ENCODE measurements at regions not wholly inside any gene's neighbourhood (a gene's known extent, or its start where the extent isn't known, plus 50 kb on each side); places are given as distances from the start of the nearest gene placed in this dataset.
"Not testable (repeated sequence)": the region's sequence is repeated elsewhere in the genome, so short reads cannot be mapped to it uniquely, and the experiment has no call there.

DNA sequence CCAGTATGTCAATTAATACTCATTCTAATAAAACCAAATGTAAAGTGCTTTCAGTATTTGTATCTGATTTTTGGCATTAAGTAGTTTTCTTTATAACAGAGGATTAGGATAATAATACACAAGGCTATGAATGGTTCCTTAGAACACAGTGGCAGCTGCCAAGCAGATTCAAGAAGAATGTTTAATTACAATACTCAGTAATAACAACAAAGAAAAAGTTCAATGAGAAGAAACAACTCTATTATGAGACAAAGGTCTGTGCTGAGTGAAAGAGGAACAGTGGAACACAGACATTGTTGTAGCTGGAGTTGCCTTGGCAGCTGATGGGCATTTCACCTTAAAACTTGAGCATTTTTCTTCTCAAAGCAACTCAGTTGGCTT lies 502.6 kb upstream of the NR3C2 start:
- DNase-seq = no peak

DNA sequence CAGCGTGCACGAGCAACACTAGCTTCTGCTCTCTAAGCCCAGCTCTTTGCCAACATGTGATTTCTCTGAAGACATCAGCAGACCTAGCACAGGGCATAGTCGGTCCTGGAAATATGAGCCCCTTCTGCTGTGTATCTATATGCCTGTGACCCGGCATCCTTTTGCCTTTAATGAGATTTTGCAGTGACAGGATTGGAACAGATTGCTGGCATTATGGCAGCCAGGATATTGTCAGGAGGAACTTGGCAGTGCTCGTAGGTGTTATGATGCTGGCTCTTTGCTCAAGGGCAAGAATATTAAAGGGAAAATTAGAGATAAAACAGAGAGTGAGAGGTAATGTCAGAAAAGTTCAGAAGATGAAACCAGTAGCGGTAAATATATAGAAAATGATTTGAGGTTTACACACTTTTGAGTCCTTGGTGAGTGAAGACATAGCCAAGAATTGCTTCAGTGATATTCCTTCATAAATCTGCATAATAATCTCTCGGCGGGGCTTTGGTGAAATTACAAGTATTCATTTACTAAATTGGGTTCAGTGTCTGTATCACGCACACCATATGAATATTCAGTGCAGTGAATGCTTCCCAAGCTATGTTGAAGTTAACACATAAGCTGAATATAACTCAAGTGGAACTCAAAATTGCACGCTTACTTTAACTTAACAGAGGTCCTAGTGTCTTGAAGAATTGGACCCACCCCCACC lies 502.1 kb upstream of the NR3C2 start:
- no peak for DNase-seq

DNA sequence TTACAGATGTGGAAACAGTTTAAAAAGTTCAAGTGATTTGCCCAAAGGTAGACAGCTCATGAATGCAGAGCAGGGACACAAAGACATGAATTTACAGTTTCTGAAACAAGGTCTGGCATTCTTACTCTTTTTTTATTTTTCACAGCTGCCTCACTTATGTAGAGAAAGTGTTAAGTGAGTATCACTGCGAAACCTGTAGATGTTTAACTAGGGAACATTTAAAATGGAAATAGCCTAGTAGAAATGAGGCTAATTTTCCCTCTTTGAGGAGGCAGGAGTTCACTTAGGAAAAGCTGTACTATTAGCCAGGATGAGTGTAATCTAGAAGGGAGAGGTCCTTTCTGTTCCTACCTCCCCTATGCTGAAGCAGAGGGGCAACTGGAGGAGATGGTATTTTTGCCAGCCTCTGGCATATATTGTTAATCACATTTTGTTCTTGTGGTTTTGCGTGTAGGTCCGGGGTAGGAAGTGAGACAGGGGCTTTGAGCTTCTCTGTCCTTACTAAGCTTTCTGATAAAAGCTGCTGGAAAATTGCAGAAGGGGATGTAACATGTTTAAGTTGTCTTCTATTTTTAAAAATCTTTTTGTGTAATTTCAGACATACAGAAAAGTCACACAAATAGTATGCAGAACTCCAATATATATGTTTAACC lies 492.8 kb upstream of the NR3C2 start:
- no peak for DNase-seq

DNA sequence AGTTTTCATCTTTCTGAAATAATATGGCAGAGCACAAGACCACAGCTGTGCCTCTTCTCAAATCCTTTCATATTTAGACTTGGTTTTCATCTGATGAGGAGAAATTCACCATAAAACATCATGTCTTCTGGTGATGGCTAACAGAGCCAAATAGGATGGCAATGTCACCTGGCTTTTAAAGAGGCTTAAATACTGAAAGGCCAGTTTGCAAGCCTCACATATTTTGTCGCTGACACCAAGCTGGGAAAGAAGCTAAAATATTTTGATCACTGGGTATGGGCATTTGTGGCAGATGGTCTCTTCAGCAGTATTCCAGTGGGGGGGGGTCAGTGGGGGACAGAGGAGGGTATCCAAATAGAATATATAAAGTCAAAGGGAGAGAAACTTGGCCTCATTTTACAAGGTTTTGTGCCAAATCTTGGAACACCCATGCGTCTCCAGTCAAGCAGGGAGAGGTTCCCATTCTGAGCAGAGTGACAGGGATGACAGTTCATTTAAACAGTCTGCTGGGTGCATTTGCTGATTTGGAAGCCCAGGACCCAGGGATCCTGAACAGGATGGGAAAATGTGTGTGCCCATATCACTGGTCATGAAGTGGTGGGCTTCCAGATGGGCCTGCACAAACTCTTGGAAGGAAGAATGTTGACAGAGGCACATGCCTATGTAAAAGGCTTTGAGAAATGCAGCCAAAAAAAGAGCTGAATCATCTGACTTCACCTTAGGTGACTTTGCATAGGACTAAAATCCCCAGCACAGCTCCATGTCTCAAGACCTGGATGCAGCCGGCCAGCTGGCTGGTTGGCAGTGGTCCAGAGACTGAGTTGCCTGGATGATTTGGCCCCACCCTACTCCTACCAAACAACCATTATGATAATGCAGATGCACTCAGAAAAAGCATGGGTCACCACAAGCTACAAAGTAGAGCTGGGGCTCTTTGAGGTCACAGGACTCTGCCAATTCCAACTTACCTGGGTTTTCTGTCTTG lies 484.4 kb upstream of the NR3C2 start:
- DNase-seq = no peak

DNA sequence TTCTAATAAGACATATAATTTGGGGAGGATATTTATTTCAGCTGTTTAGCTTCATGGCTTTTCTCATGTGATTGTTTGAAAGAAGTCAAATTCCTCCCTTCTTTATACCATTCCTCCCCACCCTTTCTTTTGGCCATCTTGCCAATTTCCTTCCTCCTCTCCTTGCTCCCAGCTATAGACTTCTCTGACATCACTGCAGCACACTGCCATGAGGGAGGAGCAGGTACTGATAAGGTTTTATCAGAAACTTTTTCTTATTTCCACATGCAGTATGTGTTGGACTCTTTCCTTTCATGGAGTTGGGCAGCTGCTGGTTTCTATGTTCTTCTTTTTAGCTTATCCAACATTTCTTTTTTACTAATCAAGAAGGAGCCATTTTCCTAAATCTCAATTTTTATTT lies 481.7 kb upstream of the NR3C2 start:
- DNase-seq = no peak

DNA sequence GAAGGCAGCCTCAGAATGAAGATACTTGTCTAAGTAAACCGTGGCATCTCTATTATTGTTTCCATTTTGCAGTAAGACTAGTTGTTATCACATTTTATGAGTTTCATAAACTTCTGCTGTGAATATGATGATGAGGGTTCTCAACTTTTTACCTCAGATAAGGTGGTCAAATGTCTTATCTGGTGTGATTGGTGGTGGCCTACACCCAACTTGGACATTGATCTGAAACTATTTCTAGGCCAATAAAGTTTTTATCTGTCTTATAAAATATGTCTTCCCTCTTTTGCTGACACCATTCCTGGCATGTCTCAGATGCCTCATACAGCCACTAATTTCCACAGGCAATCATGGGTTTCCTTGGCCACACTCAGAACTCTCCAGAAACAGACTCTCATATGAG lies 480.3 kb upstream of the NR3C2 start:
- no peak for DNase-seq

DNA sequence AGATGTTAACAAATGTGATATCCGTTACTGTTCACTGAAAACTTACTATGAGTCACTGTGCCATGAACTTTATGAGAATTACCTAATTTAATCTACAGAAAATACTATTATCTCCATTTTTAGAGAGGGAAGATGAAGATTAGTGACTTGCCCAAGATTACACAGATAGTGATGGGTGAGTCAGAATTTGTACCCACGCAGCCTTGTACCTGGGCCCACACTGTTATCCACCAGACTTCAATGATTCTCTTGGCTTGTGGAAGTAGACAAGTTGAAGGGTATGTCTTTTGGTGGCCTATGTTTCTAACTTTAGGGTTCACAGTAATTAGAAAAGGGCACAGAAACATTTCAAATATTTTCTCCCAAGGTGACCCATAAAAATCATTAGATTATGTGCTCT lies 472.5 kb upstream of the NR3C2 start:
- no peak for DNase-seq

DNA sequence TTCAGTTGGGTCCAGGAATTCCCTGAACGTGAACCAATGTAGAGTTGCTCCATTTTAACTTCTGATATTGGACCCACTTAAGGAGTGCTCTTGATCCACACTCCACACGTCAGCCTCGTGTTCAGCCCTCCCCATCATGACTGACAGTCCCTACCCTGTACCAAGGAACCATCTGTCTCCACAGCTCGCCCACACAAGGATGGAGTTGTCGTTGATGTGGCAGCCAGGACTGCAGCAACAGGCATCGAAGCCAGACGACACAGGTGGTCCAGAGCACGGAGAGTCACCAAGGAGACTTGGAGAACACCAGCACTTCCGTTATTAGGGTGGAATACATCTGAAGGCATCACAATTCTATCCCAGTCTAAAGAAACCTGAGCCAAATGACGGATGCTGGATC lies 472.1 kb upstream of the NR3C2 start:
- DNase-seq = no peak

DNA sequence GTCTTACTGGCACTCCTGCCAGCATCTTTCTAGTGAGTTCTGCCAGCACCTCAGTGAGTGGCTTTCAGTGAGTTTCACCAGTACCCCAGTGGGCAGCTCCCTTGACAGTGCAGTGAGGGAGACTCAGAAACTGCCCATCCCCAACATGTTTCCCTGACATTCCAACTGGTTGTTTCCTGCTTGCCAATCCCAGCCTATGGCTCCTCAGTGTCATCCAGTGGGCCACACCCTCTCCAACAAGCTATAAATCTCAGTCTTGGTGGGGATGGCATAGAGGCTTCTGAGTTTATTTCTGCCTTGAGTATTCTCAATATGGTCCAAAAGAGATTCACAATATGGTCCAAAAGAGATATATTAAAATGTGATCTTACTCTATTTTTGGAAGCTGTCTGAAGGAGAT lies 461.2 kb upstream of the NR3C2 start:
- DNase-seq = no peak

DNA sequence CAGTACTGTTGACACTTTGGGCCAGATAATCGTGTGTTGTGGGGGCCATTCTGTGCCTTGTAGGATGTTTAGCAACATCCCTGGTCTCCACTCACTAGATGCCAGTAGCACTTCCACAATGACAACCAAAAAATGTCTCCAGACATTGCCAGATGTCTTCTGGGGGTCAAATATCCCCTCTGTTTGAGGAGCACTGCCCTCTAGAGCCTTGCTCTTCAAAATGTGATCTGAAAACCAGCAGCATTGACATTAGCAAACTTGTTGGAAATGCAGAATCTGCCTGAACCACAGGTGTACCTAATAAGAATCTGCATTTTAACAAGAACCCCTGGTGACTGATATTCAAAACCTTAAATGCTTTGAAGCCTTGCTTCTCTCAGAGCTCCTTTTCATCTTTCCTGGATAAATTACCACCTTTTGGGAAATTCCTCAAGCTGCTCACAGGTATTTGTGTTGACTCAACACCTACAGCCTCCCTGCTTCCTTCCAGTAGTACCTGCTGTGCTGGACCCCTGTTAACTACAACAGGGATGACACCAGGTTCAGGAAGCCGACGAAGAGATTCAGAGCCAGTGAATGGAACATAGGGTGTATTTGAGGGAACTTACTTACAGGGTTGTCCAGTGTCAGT lies 459.0 kb upstream of the NR3C2 start:
- DNase-seq = no peak

DNA sequence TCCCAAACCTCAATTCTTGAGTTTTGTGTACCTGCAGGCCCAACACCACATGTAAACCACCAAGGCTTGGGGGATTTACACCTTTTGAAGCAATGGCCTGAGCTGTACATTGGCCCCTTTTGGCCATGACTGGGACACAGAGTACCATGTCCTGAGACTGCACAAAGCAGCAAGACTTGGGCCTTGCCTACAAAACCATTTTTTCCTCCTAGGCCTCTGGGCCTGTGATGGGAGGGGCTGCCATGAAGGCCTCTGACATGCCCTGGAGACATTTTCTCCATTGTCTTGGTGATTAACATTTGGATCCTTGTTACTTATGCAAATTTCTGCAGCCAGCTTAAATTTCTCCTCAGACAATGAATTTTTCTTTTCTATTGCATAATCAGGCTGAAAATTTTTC lies 455.9 kb upstream of the NR3C2 start:
- not testable (repeated sequence) for DNase-seq

DNA sequence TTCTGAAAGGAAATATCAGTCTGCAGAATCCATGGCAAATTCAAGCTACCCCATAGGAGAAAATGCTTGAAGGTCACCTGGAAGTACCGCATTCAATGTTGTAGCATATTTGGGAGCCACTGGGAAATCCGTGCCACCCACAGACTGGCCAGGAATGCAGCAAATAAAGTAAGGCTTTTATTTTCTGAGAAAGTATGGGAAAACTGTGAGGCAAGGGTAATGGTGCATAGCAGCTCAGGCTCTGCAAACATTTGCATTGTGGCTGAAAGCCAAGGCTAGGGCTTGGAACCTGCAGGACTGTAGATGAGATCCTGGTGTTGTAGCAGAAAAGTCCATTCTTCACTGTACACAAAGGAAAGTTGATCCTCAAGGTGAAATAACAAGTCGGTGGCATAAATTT lies 450.9 kb upstream of the NR3C2 start:
- no peak for DNase-seq

DNA sequence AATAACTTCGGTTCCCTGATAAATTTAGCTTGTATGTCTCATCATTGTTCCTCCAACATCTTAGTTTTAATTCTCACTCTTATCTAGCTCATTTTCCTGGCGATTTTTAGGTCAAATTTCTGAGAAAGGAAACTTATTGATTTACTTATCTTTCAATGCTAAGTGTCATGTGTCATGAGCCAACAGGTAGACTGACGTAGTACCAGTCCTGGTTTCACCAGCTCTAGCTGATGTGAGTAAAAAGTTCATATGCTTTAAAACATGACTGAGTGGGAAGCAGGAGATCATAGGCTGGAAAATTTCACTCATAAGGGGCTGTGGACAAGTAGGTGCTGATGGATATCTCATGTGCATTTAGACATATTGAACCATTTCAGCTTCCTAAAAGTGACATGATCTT lies 441.7 kb upstream of the NR3C2 start:
- DNase-seq = no peak

DNA sequence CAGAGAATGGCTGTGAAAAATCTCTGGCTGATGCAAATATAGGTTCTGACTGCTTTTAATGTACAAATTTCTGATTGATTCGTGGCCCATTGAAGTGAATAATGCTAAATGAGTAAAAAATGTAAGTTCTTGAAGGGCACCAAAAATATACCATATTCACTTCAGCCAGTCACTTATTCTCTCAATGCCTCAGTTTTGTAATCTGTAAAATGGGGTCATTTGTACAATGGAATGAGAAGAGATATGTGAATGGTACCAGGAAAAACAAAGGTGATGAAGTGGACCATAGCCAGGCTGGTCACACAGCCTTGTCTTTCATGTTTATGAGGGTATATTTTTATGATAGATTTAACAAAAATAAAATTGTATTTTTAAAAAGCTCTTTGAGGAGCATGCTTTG lies 441.2 kb upstream of the NR3C2 start:
- no peak for DNase-seq

DNA sequence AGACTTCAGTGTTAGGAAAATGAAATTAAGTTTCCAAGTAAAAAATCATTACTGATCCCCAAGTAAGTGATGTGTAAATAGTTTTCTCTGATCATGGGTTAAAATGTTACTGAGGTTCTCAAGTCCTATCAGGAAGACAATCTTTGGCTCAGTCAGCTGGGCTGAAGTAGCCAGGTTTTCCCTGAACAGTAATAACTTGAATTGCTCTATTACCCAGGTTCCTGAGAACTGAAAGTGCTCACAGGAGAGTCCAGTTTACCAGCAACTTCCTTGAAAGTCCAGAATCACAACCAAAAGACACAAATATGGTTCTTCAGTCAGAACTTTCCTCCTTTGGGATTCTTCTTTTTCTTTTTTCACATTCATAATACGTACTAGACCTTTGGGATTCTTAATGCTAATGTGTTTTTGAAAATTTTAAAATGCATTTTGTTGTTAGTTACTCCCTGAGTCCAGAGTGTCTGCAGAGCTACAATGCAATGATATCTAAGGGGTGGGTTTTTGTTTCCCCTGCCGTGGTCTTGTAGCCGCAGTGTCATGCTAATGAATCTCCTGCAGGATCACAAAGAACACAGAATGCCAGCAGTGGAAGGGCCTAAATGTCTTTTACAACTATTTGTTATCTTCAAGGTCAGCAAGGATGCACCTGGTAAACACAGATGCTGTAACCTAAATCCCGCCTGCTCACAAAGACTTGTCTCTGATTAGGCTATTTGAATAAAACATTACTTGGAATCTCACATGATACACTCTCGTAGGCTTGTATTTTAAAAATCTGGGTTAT lies 439.8 kb upstream of the NR3C2 start:
- no peak for DNase-seq

DNA sequence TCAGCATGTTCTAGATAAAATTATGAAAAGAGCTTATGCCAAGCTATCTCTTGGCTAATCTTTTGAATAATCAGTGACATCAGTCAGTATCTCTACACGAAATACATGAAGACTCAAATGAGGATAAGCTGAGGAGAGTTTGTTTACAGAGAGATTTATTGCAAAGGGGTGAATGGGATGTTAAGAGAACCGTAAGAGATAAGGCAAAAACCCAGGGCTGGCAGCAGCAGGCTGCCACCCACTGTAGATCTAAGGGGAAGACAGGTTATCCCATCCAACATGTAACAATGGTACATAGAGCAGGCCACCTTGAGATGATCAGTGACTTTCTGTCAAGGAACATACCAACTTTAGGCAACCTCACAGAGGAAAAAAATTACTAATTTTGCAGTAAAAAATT lies 432.1 kb upstream of the NR3C2 start:
- no peak for DNase-seq

DNA sequence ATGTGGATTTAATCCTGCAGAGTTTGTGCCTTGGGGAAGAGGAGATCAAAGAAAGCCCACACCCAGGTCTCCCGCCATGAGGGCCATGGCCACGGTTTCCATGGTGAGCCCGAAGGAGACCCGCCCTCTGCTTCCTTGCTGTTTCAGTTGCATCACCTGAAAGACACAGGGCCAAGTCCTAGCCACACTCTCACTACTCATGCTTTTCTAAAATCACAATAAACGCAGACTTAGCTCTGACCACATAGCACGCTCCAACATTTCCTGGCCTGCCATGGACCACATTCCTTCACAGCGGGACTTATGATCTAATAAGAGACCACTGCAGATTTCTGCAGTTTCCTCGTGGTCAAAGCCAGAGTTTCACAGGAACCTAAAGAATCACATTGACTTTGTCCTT lies 426.0 kb upstream of the NR3C2 start:
- no peak for DNase-seq

DNA sequence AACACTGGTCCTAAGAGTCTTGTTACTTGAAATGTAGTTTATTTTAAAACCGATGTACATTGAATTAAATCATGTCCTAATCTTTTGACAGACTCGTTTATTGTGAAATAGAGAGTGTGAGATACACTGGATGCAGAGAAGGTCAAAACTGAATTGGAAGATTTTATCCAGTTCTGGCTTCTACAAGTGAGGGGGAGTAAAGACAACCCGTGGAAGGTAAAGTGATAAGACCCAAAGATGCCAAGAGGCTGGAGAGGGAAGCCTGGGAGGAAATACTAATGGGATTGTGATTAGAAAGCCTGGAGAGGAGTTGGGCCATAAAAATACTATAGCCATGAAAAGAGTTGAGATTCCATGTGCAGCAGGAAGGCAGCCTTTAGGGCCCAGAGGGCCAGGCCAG lies 424.5 kb upstream of the NR3C2 start:
- no peak for DNase-seq

DNA sequence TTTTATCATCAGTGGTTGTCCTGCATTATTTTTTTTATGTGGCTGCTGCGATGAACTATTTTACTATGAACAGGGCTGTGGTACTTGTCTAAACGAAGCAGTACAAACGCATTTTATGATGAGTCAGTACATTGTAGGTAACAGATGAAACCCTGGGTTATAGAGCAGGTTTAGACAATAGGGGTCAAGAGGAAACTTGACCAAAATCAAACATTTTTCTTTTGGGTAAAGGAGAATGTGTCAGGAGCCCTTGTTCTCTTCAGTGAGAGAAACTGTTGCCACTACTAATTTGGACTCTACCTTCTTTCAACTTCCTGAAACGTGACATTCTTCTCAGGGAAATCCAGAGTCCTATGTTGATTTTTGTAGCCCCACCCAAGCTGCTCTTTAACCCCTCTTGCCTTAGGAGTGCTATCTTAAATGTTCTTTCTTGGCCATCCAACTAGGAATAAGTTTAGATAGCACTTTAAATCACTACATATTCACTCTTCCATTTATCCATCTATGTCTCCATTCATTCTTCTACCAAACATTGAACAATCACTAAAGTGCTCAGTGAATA lies 415.8 kb upstream of the NR3C2 start:
- no peak for DNase-seq

DNA sequence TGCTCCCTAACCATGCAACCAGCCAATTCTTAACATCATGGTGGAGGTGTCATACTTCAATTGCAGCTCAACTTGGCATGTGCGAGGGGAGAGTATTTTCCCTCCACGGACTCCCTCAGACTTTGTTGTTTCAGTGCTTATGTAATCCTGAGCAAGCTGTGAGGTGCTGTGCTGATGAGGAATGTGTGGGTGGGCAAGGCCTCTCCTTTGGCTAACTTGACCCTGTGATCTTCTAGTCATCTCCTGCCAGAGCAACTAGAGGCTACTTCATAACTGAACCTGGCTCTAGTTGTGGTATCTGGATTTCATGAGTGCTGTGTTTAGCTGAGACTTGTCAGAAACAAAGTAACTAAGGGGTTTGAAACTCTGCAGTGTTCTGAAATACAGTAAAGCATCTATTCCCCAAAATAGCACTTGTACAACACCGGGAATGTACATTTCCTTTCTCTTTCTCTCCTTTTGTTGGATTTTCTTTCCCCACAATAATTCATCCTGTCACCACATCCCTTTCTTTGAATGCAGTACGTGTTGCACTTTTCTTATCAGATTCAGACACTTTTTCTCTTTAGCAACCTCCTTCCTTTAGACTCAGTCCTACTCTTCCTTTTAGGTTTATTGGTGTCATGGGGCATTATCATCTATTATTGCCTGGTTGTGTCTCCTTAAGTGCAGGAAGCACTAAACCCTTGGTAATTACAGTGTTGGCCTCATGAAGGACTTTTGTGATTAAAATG lies 415.2 kb upstream of the NR3C2 start:
- DNase-seq = no peak

DNA sequence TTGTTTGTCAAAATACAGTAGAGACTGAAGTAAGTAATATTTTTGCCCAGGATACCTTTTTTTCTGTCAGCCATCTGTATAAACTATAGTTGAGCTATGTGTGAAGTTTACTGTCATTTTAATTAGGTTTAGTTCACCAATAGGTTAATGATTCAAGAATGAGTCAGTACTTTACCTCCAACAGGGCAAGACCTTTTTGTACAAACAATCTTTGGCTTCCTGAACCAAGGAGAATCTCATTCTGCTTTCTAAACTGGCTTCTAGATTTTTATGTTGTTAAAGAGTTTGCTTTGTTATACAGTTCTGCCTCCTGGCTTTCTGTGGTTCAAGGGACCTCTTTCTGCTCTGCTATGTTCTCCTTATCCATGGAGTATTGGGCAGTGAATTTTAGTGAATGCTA lies 412.0 kb upstream of the NR3C2 start:
- DNase-seq = no peak
